COLO668 (cell line): ENCODE measurements at regions not wholly inside any gene's neighbourhood (a gene's known extent, or its start where the extent isn't known, plus 50 kb on each side); places are given as distances from the start of the nearest gene placed in this dataset.
"Not testable (repeated sequence)": the region's sequence is repeated elsewhere in the genome, so short reads cannot be mapped to it uniquely, and the experiment has no call there.

Experiments
- DNase-seq: peaks from one replicate; lab custom pipeline; 2025; ENCODE audit not compliant: unreplicated experiment; lab: John Stamatoyannopoulos, UW

- DNase-seq: no peak
Observed at GRCh38 chr3:139267300-139268246, 76.2 kb upstream of the MRPS22 start.

GRCh38 chr3:139269984-139270383, 73.8 kb upstream of the MRPS22 start:
- DNase-seq: no peak

GRCh38 chr3:139270652-139271051, 73.2 kb upstream of the MRPS22 start:
- DNase-seq: not testable (repeated sequence)

GRCh38 chr3:139280027-139280671, 63.7 kb upstream of the MRPS22 start:
- DNase-seq: no peak

- no peak for DNase-seq
Observed at GRCh38 chr3:139281096-139281495, 62.7 kb upstream of the MRPS22 start.

- DNase-seq: no peak
Observed at GRCh38 chr3:139281522-139282196, 62.2 kb upstream of the MRPS22 start.

- no peak for DNase-seq
Observed at GRCh38 chr3:139283301-139283700, 60.5 kb upstream of the MRPS22 start.

GRCh38 chr3:139284221-139284620, 59.6 kb upstream of the MRPS22 start:
- no peak for DNase-seq

- DNase-seq: no peak
Observed at GRCh38 chr3:139285691-139286090, 58.1 kb upstream of the MRPS22 start.

- no peak for DNase-seq
Observed at GRCh38 chr3:139286241-139286640, 57.6 kb upstream of the MRPS22 start.

- no peak for DNase-seq
Observed at GRCh38 chr3:139286825-139287224, 57.0 kb upstream of the MRPS22 start.

- no peak for DNase-seq
Observed at GRCh38 chr3:139287557-139287956, 56.3 kb upstream of the MRPS22 start.

- DNase-seq: no peak
Observed at GRCh38 chr3:139288266-139288821, 55.5 kb upstream of the MRPS22 start.

GRCh38 chr3:139289860-139290524, 53.8 kb upstream of the MRPS22 start:
- no peak for DNase-seq

- no peak for DNase-seq
Observed at GRCh38 chr3:139291276-139292051, 52.4 kb upstream of the MRPS22 start.

GRCh38 chr3:139292192-139292591, 51.6 kb upstream of the MRPS22 start:
- DNase-seq: no peak

GRCh38 chr3:139292711-139293664, 50.8 kb upstream of the MRPS22 start:
- no peak for DNase-seq

- DNase-seq: no peak
Observed at GRCh38 chr3:139293665-139294023, 50.2 kb upstream of the MRPS22 start.
